HCT116 (cell line): ENCODE measurements at regions not wholly inside any gene's neighbourhood (a gene's known extent, or its start where the extent isn't known, plus 50 kb on each side); places are given as distances from the start of the nearest gene placed in this dataset.

Experiments used
- ATAC-seq: fragments of 200-7000 bp; cut with Tn5 transposase; 2 replicates; pipeline ENCODE4 v1.9.1; 2020; ENCODE audit warnings: mild to moderate bottlenecking, moderate library complexity
- BruUV-seq: library from RNA; stranded (reverse); fragments of 400-500 nt; replicated peaks from 2 replicates; lab custom pipeline; 2021; lab: Mats Ljungman, UMichigan
- CTCF ChIA-PET: fragments of 300-600 bp; sonication (Branson Sonifier 250); formaldehyde crosslinking; loops from one replicate; lab custom pipeline; 2021; ENCODE audit warnings: antibody characterized with exemption; lab: Charles Lee
- POLR2A ChIA-PET: fragments of 300-600, 350-600 bp; sonication (Branson Sonifier 250); formaldehyde crosslinking; loops from one replicate; lab custom pipeline; 2021; ENCODE audit warnings: antibody characterized with exemption; lab: Charles Lee
- RAD21 ChIA-PET, 2 experiments: fragments of 300-600 bp; sonication (Branson Sonifier 250); formaldehyde crosslinking; loops; one replicate each; lab custom pipeline; 2023; ENCODE audit warnings: low total read pairs in 2 of 2; ENCODE audit not compliant: uncharacterized antibody in 2 of 2, unreplicated experiment in 2 of 2, low non-redundant PET in 1 of 2; lab: Charles Lee
- DNase-seq: peaks from one replicate; pipeline ENCODE4 v3.0.0-alpha.2; 2010; ENCODE audit warnings: low read depth, low spot score
- H2AFZ ChIP-seq: fragments of 200-600 bp; shearing (Covaris generic), sonication (generic); 2 replicates; pipeline ENCODE4 v1.6.1; 2017; ENCODE audit warnings: low read depth, mixed run types, mixed read lengths, antibody characterized with exemption, low read length; ENCODE audit not compliant: poor library complexity, severe bottlenecking
- H3K27ac ChIP-seq: 2 replicates; pipeline ENCODE4 v1.5.1; 2012; ENCODE audit warnings: low read depth, low read length
- H3K27me3 ChIP-seq: fragments of 200-600 bp; sonication (generic); 2 replicates; pipeline ENCODE4 v1.6.1; 2016; ENCODE audit warnings: mixed run types, low read length, mixed read lengths; ENCODE audit not compliant: insufficient read depth
- H3K36me3 ChIP-seq, 2 experiments: fragments of 200-500 bp in 1 of 2; fragments of 200-600 bp in 1 of 2; sonication (Bioruptor generic) in 1 of 2; sonication (generic) in 1 of 2; 2 replicates each; pipeline versions ENCODE4 v1.5.1 to v1.6.1; 2014 to 2016; ENCODE audit warnings: low read length in 2 of 2, inconsistent platforms in 1 of 2, mixed read lengths in 1 of 2, mixed run types in 1 of 2; ENCODE audit not compliant: insufficient read depth in 2 of 2, control insufficient read depth in 1 of 2
- H3K4me1 ChIP-seq, 2 experiments: fragments of 200-600 bp in 1 of 2; sonication (generic) in 1 of 2; 2 replicates each; pipeline versions ENCODE4 v1.5.1 to v1.6.1; 2012 to 2017; ENCODE audit warnings: low read length in 2 of 2, inconsistent platforms in 1 of 2, mild to moderate bottlenecking in 1 of 2, mixed read lengths in 1 of 2, mixed run types in 1 of 2, moderate library complexity in 1 of 2; ENCODE audit not compliant: insufficient read depth in 2 of 2, control insufficient read depth in 1 of 2
- H3K4me2 ChIP-seq: fragments of 200-600 bp; sonication (generic); 2 replicates; pipeline ENCODE4 v1.6.1; 2017; ENCODE audit warnings: mixed run types, low read length, mixed read lengths
- H3K4me3 ChIP-seq, 2 experiments: fragments of 200-600 bp in 1 of 2; sonication (generic) in 1 of 2; replicated peaks in 1 of 2; 2 replicates each; pipeline ENCODE4 v1.5.1; 2011 to 2016; ENCODE audit warnings: low read length in 2 of 2, control low read depth in 1 of 2, low read depth in 1 of 2, mild to moderate bottlenecking in 1 of 2, mixed read lengths in 1 of 2, mixed run types in 1 of 2
- H3K79me2 ChIP-seq: fragments of 200-600 bp; sonication (generic); 2 replicates; pipeline ENCODE4 v1.6.1; 2017; ENCODE audit warnings: mild to moderate bottlenecking, mixed run types, low read length, moderate library complexity, mixed read lengths; ENCODE audit not compliant: insufficient read depth
- H3K9ac ChIP-seq: fragments of 200-600 bp; sonication (generic); 2 replicates; pipeline ENCODE4 v1.6.1; 2016; ENCODE audit warnings: low read length, mixed read lengths
- H3K9me2 ChIP-seq: fragments of 200-600 bp; sonication (generic), shearing (Covaris generic); 2 replicates; pipeline ENCODE4 v1.6.1; 2017; ENCODE audit warnings: mixed run types, mild to moderate bottlenecking, moderate library complexity; ENCODE audit not compliant: insufficient read depth
- H3K9me3 ChIP-seq, 2 experiments: fragments of 200-500 bp in 1 of 2; fragments of 200-600 bp in 1 of 2; sonication (Bioruptor generic) in 1 of 2; sonication (generic) in 1 of 2; 2 replicates each; pipeline ENCODE4 v1.6.1; 2014 to 2017; ENCODE audit warnings: low read length in 2 of 2, mixed read lengths in 2 of 2, inconsistent platforms in 1 of 2, low read depth in 1 of 2, mild to moderate bottlenecking in 1 of 2, mixed run types in 1 of 2, moderate library complexity in 1 of 2; ENCODE audit not compliant: control insufficient read depth in 1 of 2, insufficient read depth in 1 of 2
- H4K20me1 ChIP-seq: fragments of 200-600 bp; sonication (generic), shearing (Covaris generic); 2 replicates; pipeline ENCODE4 v1.6.1; 2017; ENCODE audit warnings: mixed run types, mild to moderate bottlenecking, moderate library complexity; ENCODE audit not compliant: insufficient read depth
- CBX3 ChIP-seq: IDR thresholded peaks from 2 replicates; pipeline ENCODE4 v1.6.1; 2012; ENCODE audit warnings: low read depth
- JUND ChIP-seq: IDR thresholded peaks from 2 replicates; pipeline ENCODE4 v1.6.1; 2012
- POLR2AphosphoS5 ChIP-seq: IDR thresholded peaks from 2 replicates; pipeline ENCODE4 v1.6.1; 2011; ENCODE audit warnings: mild to moderate bottlenecking, low read depth, low read length, moderate library complexity
- RAD21 ChIP-seq: IDR thresholded peaks from 2 replicates; pipeline ENCODE4 v1.6.1; 2012; ENCODE audit warnings: low read depth, mild to moderate bottlenecking
- REST ChIP-seq: IDR thresholded peaks from 2 replicates; pipeline ENCODE4 v1.6.1; 2012; ENCODE audit warnings: low read depth
- SIN3A ChIP-seq: IDR thresholded peaks from 2 replicates; pipeline ENCODE4 v1.6.1; 2012; ENCODE audit warnings: low read depth
- SP1 ChIP-seq: IDR thresholded peaks from 2 replicates; pipeline ENCODE4 v1.6.1; 2012; ENCODE audit warnings: low read depth
- SRF ChIP-seq: IDR thresholded peaks from 2 replicates; pipeline ENCODE4 v1.6.1; 2012; ENCODE audit warnings: low read depth
- ZFX ChIP-seq: fragments of 450-650 bp; IDR thresholded peaks from 2 replicates; pipeline ENCODE4 v1.6.1; 2017
- ZNF274 ChIP-seq: fragments of 200-500 bp; sonication (Bioruptor generic); IDR thresholded peaks from 2 replicates; pipeline ENCODE4 v1.6.1; 2014; ENCODE audit warnings: mild to moderate bottlenecking, low read depth, low read length, inconsistent platforms
- intact Hi-C: fragments of 100-400 bp; cut with micrococcal nuclease; formaldehyde crosslinking; loops from 2 replicates; pipeline ENCODE4 v1.10.0; 2022
- TF ChIP-seq, protein P1 (sequence below): IDR thresholded peaks from 2 replicates; pipeline ENCODE4 v1.6.1; 2012

DNA sequence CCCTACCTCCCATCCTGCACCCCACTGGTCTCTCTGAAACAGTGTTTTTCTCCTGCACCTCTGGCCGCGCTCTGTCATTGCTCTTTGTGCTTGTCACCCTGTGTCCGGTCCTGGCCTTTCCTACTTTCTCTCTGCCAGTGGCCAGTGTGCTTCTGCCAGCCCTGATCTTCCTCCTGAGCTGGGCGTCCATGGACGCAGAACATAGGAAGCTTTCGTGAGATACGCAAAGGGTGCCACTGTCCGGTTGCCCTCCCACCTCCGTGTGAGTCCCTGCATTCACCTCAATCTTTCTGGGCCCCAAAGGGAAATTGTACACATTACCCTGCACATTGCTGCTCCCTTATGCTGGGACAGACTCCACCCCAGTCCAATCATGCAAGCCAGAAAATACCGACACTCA lies 105.7 kb upstream of the SOX1 start (continued):
- TF ChIP-seq REST (no peak), SP1 (no peak), ZNF274 (no peak), ZFX (no peak), RAD21 (no peak)
- TF ChIP-seq, protein P1, sequence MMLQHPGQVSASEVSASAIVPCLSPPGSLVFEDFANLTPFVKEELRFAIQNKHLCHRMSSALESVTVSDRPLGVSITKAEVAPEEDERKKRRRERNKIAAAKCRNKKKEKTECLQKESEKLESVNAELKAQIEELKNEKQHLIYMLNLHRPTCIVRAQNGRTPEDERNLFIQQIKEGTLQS: no peak

GRCh38 chr13:111961651-111962192 lies 105.2 kb upstream of the SOX1 start:
- CTCF ChIA-PET: no interaction called here
- no peak for ATAC-seq
- no peak overlapping the region for H3K4me2 ChIP-seq
- POLR2A ChIA-PET: no interaction called here
- DNase-seq: no peak
- no peak overlapping the region for H3K27ac ChIP-seq
- no peak overlapping the region for H3K4me3 ChIP-seq
- H3K79me2 ChIP-seq: no peaks in the 10 kb centered on the region
- no TSS peak for BruUV-seq
- no peaks in the 10 kb centered on the region for H3K36me3 ChIP-seq
- H3K9me3 ChIP-seq: no peaks in the 10 kb centered on the region
- no peak overlapping the region for H2AFZ ChIP-seq
- RAD21 ChIA-PET: no interaction called here
- no peak overlapping the region for H3K9ac ChIP-seq
- H3K27me3 ChIP-seq: 0 out of 2 replicates have a peak, but pooled peaks cover 4% of the 10 kb centered on the region
- no peak for TF ChIP-seq JUND
- TF ChIP-seq CBX3: no peak
- TF ChIP-seq RAD21: no peak
- no peak for TF ChIP-seq SRF
- no peak for TF ChIP-seq SIN3A
- TF ChIP-seq POLR2AphosphoS5: no peak
- TF ChIP-seq, all 23 proteins: peak for 0
- Histone ChIP-seq H3K9me2 (no peaks in the 10 kb centered on the region), H3K4me1 (no peaks in the 10 kb centered on the region), H4K20me1 (no peaks in the 10 kb centered on the region)
- intact Hi-C loops: no loop called here
